ENCODE measurements at regions not wholly inside any gene's neighbourhood (a gene's known extent, or its start where the extent isn't known, plus 50 kb on each side); places are given as distances from the start of the nearest gene placed in this dataset.

DNA sequence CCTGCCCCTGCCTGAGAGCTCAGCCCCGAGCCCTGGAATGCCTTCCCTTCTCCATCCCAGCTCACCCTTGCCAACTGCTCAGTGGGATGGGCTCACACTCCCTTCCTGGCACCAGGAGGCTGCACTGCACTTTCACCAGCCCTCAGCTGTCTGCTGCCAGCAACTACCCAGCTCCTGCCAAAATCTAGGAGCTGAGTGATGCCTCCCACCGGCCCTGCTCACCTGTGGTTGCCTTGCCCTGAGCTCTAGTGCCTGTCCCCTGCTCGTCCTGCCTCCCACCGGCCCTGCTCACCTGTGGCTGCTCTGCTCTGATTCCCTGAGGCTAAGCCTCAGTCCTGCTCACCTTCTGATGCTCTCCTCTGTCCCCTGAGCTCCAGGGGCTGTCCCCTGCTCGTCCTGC lies 119.8 kb downstream of the TMEM121 start:
- no peak for TF ChIP-seq POLR2A (IDR thresholded peaks at IDR 0.05)
- TF ChIP-seq, protein P1, sequence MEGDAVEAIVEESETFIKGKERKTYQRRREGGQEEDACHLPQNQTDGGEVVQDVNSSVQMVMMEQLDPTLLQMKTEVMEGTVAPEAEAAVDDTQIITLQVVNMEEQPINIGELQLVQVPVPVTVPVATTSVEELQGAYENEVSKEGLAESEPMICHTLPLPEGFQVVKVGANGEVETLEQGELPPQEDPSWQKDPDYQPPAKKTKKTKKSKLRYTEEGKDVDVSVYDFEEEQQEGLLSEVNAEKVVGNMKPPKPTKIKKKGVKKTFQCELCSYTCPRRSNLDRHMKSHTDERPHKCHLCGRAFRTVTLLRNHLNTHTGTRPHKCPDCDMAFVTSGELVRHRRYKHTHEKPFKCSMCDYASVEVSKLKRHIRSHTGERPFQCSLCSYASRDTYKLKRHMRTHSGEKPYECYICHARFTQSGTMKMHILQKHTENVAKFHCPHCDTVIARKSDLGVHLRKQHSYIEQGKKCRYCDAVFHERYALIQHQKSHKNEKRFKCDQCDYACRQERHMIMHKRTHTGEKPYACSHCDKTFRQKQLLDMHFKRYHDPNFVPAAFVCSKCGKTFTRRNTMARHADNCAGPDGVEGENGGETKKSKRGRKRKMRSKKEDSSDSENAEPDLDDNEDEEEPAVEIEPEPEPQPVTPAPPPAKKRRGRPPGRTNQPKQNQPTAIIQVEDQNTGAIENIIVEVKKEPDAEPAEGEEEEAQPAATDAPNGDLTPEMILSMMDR (IDR thresholded peaks at IDR 0.05): no peak
